Ovary (tissue), 7 donors: ENCODE measurements at regions not wholly inside any gene's neighbourhood (a gene's known extent, or its start where the extent isn't known, plus 50 kb on each side); places are given as distances from the start of the nearest gene placed in this dataset.

ENCODE experiments used
- DNase-seq, 5 donors: peaks; one replicate each; pipeline ENCODE4 v3.0.0-alpha.2; 2019 to 2020
- H3K27ac ChIP-seq, 2 donors: fragments of 200-600 bp; one replicate each; pipeline versions ENCODE4 v1.5.1 to v1.8.0; 2019 to 2022
- H3K27me3 ChIP-seq: fragments of 200-600 bp; one replicate; pipeline ENCODE4 v1.8.0; 2022
- H3K36me3 ChIP-seq: fragments of 200-600 bp; sonication (generic); one replicate; pipeline ENCODE4 v1.5.1; 2019
- H3K4me1 ChIP-seq: one replicate; pipeline ENCODE4 v1.8.1; 2013; ENCODE audit warnings: mild to moderate bottlenecking, moderate library complexity; ENCODE audit not compliant: insufficient read depth
- H3K4me3 ChIP-seq: fragments of 200-600 bp; sonication (generic); one replicate; pipeline ENCODE4 v1.5.1; 2017
- H3K9me3 ChIP-seq, 2 donors: fragments of 200-600 bp in 1 of 2; sonication (generic) in 1 of 2; one replicate each; pipeline versions ENCODE4 v1.5.1 to v1.8.1; 2013 to 2019; ENCODE audit warnings: mild to moderate bottlenecking in 1 of 2, moderate library complexity in 1 of 2
- CTCF ChIP-seq, 3 donors: fragments of 450-650 bp in 2 of 3; fragments of 200-600 bp in 1 of 3; IDR thresholded peaks; one replicate each; pipeline versions ENCODE4 v1.5.1 to v1.8.0; 2016 to 2022; ENCODE audit warnings: antibody characterized with exemption in 3 of 3, mild to moderate bottlenecking in 1 of 3
- EP300 ChIP-seq: sonication (generic); formaldehyde crosslinking; IDR thresholded peaks from one replicate; pipeline ENCODE4 v1.6.1; 2017; ENCODE audit warnings: antibody characterized with exemption
- POLR2A ChIP-seq: fragments of 450-650 bp; IDR thresholded peaks from one replicate; pipeline ENCODE4 v1.6.1; 2017; ENCODE audit warnings: antibody characterized with exemption, mild to moderate bottlenecking, moderate library complexity
- WGBS, 3 donors: extraction: QIAGEN DNeasy Blood & Tissue Kit in 1 of 3; methylation state at CpG; one replicate each; pipeline versions ENCODE4 v1.1.5 to v1.1.7; 2013 to 2017; 5-methylcytosine and 5-hydroxymethylcytosine counted together
- intact Hi-C, 4 donors: fragments of 100-400 bp; cut with DNase I; formaldehyde crosslinking; loops; one replicate each; pipeline versions ENCODE4 v1.11.0 to v1.15.1; 2022 to 2023
- donor health status: DM: no; HTN: no; CAD: no; lungs with moderate emphysema.
- donor health status: DM: no; HTN: no; CAD: no.
- donor health status: Bipolar disorder and iron deficiency.
- donor health status: DM: no; HTN: no; CAD: no.
- donor health status: DM: yes; HTN: yes; CAD: no.

- 93 to 98% (median 98%) methylated on average over 3 of the region's 3 CpGs for WGBS, 3 donors
Observed at GRCh38 chr4:15297344-15297743, 130.5 kb upstream of the C1QTNF7 start.

GRCh38 chr4:15299627-15300026, 128.2 kb upstream of the C1QTNF7 start:
- intact Hi-C loops: no loop called here
- Histone ChIP-seq H3K4me3 (no peak overlapping the region), H3K27ac (no peak overlapping the region), H3K27me3 (no peaks in the 10 kb centered on the region), H3K36me3 (no peaks in the 10 kb centered on the region), H3K9me3 (no peaks in the 10 kb centered on the region), H3K4me1 (no peaks in the 10 kb centered on the region)
- whole genome bisulfite sequencing, 3 donors: 86 to 91% (median 90%) methylated on average over 2 of the region's 2 CpGs
- TF ChIP-seq CTCF (IDR thresholded peaks at IDR 0.05) (no peak), POLR2A (no peak), EP300 (no peak)
- no peak for DNase-seq

More at GRCh38 chr4:15297344-15297743, 130.5 kb upstream of the C1QTNF7 start:
- H3K27ac ChIP-seq: no peak overlapping the region
- H3K27me3 ChIP-seq: no peaks in the 10 kb centered on the region
- no peak for DNase-seq
- intact Hi-C loops: no loop called here
- H3K4me3 ChIP-seq: no peak overlapping the region
- no peak for TF ChIP-seq EP300
- no peak for TF ChIP-seq CTCF (IDR thresholded peaks at IDR 0.05)
- TF ChIP-seq POLR2A: no peak
- H3K9me3 ChIP-seq: no peaks in the 10 kb centered on the region
- H3K4me1 ChIP-seq: no peaks in the 10 kb centered on the region
- no peaks in the 10 kb centered on the region for H3K36me3 ChIP-seq

GRCh38 chr4:15303052-15303641, 124.7 kb upstream of the C1QTNF7 start:
- intact Hi-C loops: no loop called here
- Histone ChIP-seq H3K36me3 (no peaks in the 10 kb centered on the region), H3K9me3 (no peaks in the 10 kb centered on the region), H3K27ac (peak overlapping the region in 1 of 2 donors; percentile 45), H3K4me3 (no peak overlapping the region), H3K27me3 (no peaks in the 10 kb centered on the region), H3K4me1 (no peaks in the 10 kb centered on the region)
- DNase-seq: peak in 4 of 5 donors; percentile 20 to 45 (median 26)
- 5 to 13% (median 11%) methylated on average over 2 of the region's 2 CpGs for WGBS, 3 donors
- no peak for TF ChIP-seq POLR2A

- intact Hi-C loops: no loop called here
- no peak overlapping the region for H3K27ac ChIP-seq
- DNase-seq: no peak
- H3K4me3 ChIP-seq: no peak overlapping the region
- no peaks in the 10 kb centered on the region for H3K4me1 ChIP-seq
- H3K36me3 ChIP-seq: no peaks in the 10 kb centered on the region
- TF ChIP-seq CTCF (IDR thresholded peaks at IDR 0.05): no peak
- TF ChIP-seq EP300: no peak
- TF ChIP-seq POLR2A: no peak
- 67 to 80% (median 76%) methylated on average over 3 of the region's 3 CpGs for WGBS, 3 donors
- H3K9me3 ChIP-seq: no peaks in the 10 kb centered on the region
- H3K27me3 ChIP-seq: no peaks in the 10 kb centered on the region
Observed at GRCh38 chr4:15314974-15315373, 112.9 kb upstream of the C1QTNF7 start.

- intact Hi-C loops: no loop called here
- Histone ChIP-seq H3K4me1 (no peaks in the 10 kb centered on the region), H3K36me3 (no peaks in the 10 kb centered on the region), H3K9me3 (no peaks in the 10 kb centered on the region), H3K4me3 (no peak overlapping the region), H3K27ac (no peak overlapping the region), H3K27me3 (no peaks in the 10 kb centered on the region)
- no peak for DNase-seq
- TF ChIP-seq CTCF (IDR thresholded peaks at IDR 0.05) (no peak), POLR2A (no peak), EP300 (no peak)
- WGBS, 3 donors: 74 to 80% (median 78%) methylated on average over 3 of the region's 3 CpGs
Observed at GRCh38 chr4:15317246-15317645, 110.6 kb upstream of the C1QTNF7 start.
